BE2C (cell line): ENCODE measurements at regions not wholly inside any gene's neighbourhood (a gene's known extent, or its start where the extent isn't known, plus 50 kb on each side); places are given as distances from the start of the nearest gene placed in this dataset.

Experiments used
- DNase-seq: peaks from one replicate; pipeline ENCODE4 v3.0.0-alpha.2; 2020
- H3K27me3 ChIP-seq: fragments of 250-450 bp; sonication (Bioruptor Pico); 2 replicates; pipeline ENCODE4 v1.5.1; 2020; ENCODE audit warnings: mild to moderate bottlenecking
- H3K36me3 ChIP-seq: fragments of 250-450 bp; sonication (Bioruptor Pico); 2 replicates; pipeline ENCODE4 v1.5.1; 2020; ENCODE audit warnings: mild to moderate bottlenecking
- H3K4me1 ChIP-seq: fragments of 250-450 bp; sonication (Bioruptor Pico); 2 replicates; pipeline ENCODE4 v1.5.1; 2020
- H3K4me3 ChIP-seq: 2 replicates; pipeline ENCODE4 v1.5.1; 2011; ENCODE audit warnings: low read depth, low read length
- H3K9me3 ChIP-seq: fragments of 250-450 bp; sonication (Bioruptor Pico); 2 replicates; pipeline ENCODE4 v1.5.1; 2020
- CTCF ChIP-seq: IDR thresholded peaks from 2 replicates; pipeline ENCODE4 v1.5.1; 2012; ENCODE audit warnings: mild to moderate bottlenecking, low read depth, low read length

- Histone ChIP-seq H3K4me1 (no peaks in the 10 kb centered on the region), H3K27me3 (no peaks in the 10 kb centered on the region), H3K36me3 (no peaks in the 10 kb centered on the region), H3K9me3 (no peaks in the 10 kb centered on the region), H3K4me3 (no peak overlapping the region)
- no peak for DNase-seq
- TF ChIP-seq CTCF: no peak
Measured at GRCh38 chr2:219914577-219914976, 287.1 kb downstream of the SLC4A3 start.

DNA sequence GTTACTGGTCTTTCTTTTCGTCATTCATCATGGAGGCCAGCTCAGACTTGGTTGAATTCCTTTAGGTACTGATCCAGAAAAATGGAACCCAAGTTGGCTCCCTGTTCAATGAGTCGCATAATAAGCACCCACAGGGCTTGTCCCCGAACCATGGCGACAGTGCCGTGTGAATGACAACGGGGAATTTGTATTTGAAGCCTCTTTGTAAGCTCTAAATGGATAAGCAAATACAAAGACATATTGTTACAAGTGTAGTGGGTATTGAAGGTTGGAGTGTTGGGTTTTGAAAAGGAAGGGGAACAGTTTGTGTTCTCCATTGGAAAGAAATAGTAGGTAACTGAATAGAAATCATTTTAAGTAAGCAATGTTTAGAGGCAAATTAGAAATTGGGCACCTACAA is 288.9 kb downstream of the SLC4A3 start:
- H3K4me3 ChIP-seq: no peak overlapping the region
- no peaks in the 10 kb centered on the region for H3K9me3 ChIP-seq
- no peaks in the 10 kb centered on the region for H3K4me1 ChIP-seq
- no peaks in the 10 kb centered on the region for H3K36me3 ChIP-seq
- no peak for TF ChIP-seq CTCF
- DNase-seq: no peak
- peaks cover 4% of the 10 kb centered on the region; the same call in 1 of the 2 replicates for H3K27me3 ChIP-seq

DNA sequence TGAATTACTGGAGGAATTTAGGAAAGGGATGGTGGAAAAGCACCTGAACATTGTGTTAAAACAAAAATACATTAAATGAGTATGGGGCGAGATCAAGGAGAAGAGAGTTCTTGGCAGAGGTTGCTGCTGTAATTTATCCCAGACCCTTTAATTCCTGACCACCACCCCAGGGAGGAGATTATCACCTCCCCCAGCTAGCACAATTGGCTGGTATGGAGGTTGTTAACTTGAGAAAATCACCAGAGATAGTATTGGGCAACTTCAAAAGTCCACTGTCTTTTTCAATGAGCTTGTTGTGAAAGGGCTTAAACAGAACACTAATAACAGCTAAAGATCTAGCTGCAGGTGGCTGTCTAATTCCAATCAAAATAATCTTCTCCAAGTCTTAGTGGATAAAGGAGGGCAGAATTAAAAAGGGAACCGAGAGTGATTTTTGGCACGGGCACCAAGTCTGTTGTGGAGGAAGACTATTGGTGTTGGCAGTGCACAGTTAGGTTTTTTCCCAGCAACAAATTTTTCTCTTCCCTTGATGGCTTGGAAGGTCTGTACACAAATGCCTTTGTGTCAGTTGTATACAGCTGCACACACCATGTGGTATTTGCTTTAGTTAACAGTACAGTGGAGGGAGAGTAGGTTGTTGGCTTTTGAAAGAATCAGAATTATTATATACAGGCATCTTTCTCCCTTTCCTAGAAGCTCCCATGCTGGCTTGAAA is 289.5 kb downstream of the SLC4A3 start:
- H3K36me3 ChIP-seq: no peaks in the 10 kb centered on the region
- peaks cover 4% of the 10 kb centered on the region; the same call in 1 of the 2 replicates for H3K27me3 ChIP-seq
- H3K4me1 ChIP-seq: no peaks in the 10 kb centered on the region
- no peak overlapping the region for H3K4me3 ChIP-seq
- TF ChIP-seq CTCF: no peak
- no peak for DNase-seq
- no peaks in the 10 kb centered on the region for H3K9me3 ChIP-seq

GRCh38 chr2:219918254-219918653 is 290.8 kb downstream of the SLC4A3 start:
- Histone ChIP-seq H3K4me1 (no peaks in the 10 kb centered on the region), H3K36me3 (no peaks in the 10 kb centered on the region), H3K27me3 (peaks cover 4% of the 10 kb centered on the region; the same call in 1 of the 2 replicates), H3K4me3 (no peak overlapping the region), H3K9me3 (no peaks in the 10 kb centered on the region)
- no peak for TF ChIP-seq CTCF
- DNase-seq: no peak

DNA sequence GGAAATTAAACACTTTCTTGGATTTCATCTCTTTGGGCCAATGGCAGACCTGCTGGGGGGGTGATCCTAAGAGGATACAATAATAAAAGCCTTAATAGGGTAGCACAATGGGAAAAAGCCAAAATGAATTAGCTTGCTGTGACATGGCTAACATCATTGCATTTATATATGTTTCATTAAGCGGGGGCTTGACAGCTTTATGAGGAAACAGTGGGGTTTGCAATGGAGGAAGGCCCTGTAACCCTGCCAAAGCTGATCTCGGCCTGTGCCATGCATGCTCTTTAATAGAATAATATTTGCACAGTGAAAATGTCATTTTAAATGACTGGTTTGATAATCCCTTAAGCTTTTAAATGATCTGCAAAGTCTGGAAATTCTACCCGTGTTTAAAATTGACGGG is 291.5 kb downstream of the SLC4A3 start:
- no peak for DNase-seq
- Histone ChIP-seq H3K36me3 (no peaks in the 10 kb centered on the region), H3K4me3 (no peak overlapping the region), H3K27me3 (peaks cover 4% of the 10 kb centered on the region; the same call in 1 of the 2 replicates), H3K9me3 (no peaks in the 10 kb centered on the region), H3K4me1 (no peaks in the 10 kb centered on the region)
- TF ChIP-seq CTCF: no peak

GRCh38 chr2:219919506-219919905 is 292.1 kb downstream of the SLC4A3 start:
- Histone ChIP-seq H3K4me3 (no peak overlapping the region), H3K27me3 (peaks cover 4% of the 10 kb centered on the region; the same call in 1 of the 2 replicates), H3K9me3 (no peaks in the 10 kb centered on the region), H3K4me1 (no peaks in the 10 kb centered on the region), H3K36me3 (no peaks in the 10 kb centered on the region)
- no peak for DNase-seq
- no peak for TF ChIP-seq CTCF
